Daoy (cell line): ENCODE measurements at regions not wholly inside any gene's neighbourhood (a gene's known extent, or its start where the extent isn't known, plus 50 kb on each side); places are given as distances from the start of the nearest gene placed in this dataset.
"Not testable (repeated sequence)": the region's sequence is repeated elsewhere in the genome, so short reads cannot be mapped to it uniquely, and the experiment has no call there.

ENCODE experiments used
- DNase-seq: peaks from one replicate; pipeline ENCODE4 v3.0.0-alpha.2; 2015; ENCODE audit warnings: low read depth

DNA sequence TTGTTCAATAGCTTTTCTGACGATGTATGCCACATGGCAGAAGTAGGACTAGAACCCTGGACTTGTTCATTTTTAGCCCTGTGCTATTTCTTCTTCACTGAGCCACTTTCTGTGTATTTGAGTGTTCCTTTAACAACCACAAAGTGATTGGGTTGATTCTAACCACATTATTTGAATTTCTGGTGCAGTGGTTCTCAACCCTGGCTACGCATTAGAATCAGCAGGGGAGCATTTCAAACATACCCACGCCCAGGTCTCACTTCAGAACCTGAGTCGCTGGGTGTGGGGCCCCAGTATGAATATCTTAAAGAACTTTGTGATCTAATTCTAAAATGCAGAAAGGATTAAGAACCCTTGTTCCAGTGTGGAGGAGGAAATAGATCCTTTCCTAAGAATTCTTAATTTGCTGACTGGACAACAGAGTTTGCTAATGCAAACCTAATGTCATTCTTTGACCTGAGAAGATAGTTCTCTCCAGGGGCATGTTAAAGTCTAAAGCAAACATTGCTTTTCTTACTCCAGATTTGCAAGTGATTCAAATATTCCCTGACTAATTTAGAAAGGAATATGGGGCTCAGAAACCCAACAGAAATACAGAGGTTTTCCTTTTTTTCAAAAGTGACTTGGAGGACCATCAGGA is 75.4 kb upstream of the GDNF start:
- DNase-seq = no peak

- not testable (repeated sequence) for DNase-seq
Observed at GRCh38 chr5:37909610-37910266, 69.9 kb upstream of the GDNF start.

DNA sequence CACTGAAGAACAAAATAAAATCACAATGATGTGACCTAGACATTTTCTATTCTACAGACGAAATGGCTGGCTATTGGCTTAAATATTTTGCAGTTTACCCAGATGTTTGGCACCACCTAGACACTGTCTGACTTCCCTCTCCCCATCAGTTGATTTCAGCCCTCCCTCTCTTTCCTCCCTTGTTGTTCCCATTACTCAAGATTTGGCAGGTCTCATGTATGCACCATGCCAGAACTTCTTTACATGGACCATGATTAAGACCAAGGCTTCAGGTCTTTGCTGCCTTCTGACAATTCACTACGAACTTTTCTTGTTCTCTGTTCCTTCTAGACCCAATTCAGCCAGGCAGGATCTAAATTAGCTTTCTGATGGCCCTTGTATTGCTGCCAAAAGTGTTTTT is 66.6 kb upstream of the GDNF start:
- DNase-seq = no peak

GRCh38 chr5:37905230-37905629 is 65.4 kb upstream of the GDNF start:
- no peak for DNase-seq

DNA sequence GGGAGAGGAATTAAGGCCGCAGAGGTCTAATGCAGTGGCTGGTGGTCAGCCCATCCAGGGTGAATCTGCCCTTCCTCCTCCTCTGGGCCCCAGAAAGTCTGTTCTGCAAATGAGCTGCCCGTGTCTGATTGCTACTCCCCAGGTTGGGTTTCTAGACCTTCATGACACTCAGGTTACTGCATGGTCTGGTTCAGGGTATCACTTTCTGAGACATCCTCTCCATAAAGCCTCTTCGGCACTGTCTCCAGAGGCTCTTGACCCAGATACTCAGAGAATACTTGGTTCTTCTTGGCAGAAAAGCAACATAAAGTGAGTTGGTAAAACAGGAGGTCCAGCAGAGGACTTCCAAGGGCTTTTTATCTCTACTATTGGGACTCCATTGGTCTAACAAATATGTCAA is 62.5 kb upstream of the GDNF start:
- no peak for DNase-seq

- peak; percentile 38 for DNase-seq
Observed at GRCh38 chr5:37900692-37901091, 60.9 kb upstream of the GDNF start.

DNA sequence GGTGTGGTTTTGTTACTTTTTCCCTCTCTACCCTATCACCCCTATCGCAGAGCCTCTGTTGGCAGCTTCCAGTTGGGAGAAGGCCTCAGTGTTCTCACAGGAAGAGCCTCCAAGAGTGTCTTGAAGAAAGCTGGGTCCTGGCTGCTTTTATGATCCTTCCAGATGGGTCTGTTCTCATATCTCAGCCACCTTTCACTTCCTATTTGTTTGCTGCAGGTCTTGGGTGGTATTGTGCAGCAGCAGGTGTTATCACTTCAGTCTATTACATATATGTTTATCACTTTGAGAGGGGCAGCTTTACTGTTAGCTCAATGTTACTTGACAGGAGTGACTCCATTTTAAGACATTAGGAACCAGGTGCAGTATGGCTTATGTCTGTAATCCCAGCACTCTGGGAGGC is 59.2 kb upstream of the GDNF start:
- DNase-seq = no peak

- DNase-seq = peak; percentile 5
Observed at GRCh38 chr5:37896159-37896558, 56.3 kb upstream of the GDNF start.

- no peak for DNase-seq
Observed at GRCh38 chr5:37893434-37894134, 53.7 kb upstream of the GDNF start.

DNA sequence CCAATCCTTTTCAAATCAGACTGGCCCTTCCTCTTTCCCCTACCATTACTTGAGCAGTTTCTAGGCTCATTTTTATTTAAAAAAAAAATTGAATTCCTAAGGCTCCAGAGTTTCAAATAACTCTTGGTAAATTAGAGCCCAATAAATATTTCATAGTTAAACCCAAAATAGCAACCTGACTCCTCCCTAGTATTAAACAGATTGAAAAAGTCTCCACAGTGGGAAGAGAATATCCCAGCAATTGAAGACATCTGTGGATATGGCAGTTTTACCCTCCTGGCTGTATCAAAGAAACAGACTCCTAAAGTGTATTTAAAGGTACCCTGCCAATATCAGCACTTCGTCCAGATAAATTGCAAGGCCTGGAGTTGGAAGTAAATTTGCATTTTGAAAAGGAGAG is 52.7 kb upstream of the GDNF start:
- no peak for DNase-seq

- no peak for DNase-seq
Observed at GRCh38 chr5:37891832-37892231, 52.0 kb upstream of the GDNF start.

- peak; percentile 80 for DNase-seq
Observed at GRCh38 chr5:37889612-37890317, 49.9 kb upstream of the GDNF start.
